Esophagus muscularis mucosa (tissue), 3 donors: ENCODE measurements at regions not wholly inside any gene's neighbourhood (a gene's known extent, or its start where the extent isn't known, plus 50 kb on each side); places are given as distances from the start of the nearest gene placed in this dataset.
A peak's percentile ranks its signal among the peaks of the same experiment; 100 is the strongest.
"Not testable (repeated sequence)": the region's sequence is repeated elsewhere in the genome, so short reads cannot be mapped to it uniquely, and the experiment has no call there.

ENCODE experiments used
- POLR2A ChIP-seq: fragments of 450-650 bp; IDR thresholded peaks from one replicate; pipeline ENCODE4 v1.6.1; 2017; ENCODE audit warnings: antibody characterized with exemption, moderate library complexity, mild to moderate bottlenecking, low read depth
- POLR2AphosphoS5 ChIP-seq, 2 donors: sonication (generic); formaldehyde crosslinking; IDR thresholded peaks; one replicate each; pipeline ENCODE4 v1.6.1; 2017; ENCODE audit warnings: antibody characterized with exemption in 2 of 2
- TF ChIP-seq, protein P1 (sequence below), 3 experiments: fragments of 200-600 bp in 2 of 3; fragments of 450-650 bp in 1 of 3; sonication (generic) in 2 of 3; IDR thresholded peaks; one replicate each; pipeline ENCODE4 v1.5.1; 2017 to 2019; ENCODE audit warnings: antibody characterized with exemption in 3 of 3, mild to moderate bottlenecking in 2 of 3, moderate library complexity in 1 of 3

GRCh38 chr20:29443206-29443781 lies 1814.2 kb upstream of the DEFB115 start:
- TF ChIP-seq, protein P1, sequence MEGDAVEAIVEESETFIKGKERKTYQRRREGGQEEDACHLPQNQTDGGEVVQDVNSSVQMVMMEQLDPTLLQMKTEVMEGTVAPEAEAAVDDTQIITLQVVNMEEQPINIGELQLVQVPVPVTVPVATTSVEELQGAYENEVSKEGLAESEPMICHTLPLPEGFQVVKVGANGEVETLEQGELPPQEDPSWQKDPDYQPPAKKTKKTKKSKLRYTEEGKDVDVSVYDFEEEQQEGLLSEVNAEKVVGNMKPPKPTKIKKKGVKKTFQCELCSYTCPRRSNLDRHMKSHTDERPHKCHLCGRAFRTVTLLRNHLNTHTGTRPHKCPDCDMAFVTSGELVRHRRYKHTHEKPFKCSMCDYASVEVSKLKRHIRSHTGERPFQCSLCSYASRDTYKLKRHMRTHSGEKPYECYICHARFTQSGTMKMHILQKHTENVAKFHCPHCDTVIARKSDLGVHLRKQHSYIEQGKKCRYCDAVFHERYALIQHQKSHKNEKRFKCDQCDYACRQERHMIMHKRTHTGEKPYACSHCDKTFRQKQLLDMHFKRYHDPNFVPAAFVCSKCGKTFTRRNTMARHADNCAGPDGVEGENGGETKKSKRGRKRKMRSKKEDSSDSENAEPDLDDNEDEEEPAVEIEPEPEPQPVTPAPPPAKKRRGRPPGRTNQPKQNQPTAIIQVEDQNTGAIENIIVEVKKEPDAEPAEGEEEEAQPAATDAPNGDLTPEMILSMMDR (IDR thresholded peaks at IDR 0.05): peak; percentile 47 to 65 (median 57)
- TF ChIP-seq POLR2A; POLR2AphosphoS5 (IDR thresholded peaks at IDR 0.05): not testable (repeated sequence)
